DOHH2 (cell line): ENCODE measurements at regions not wholly inside any gene's neighbourhood (a gene's known extent, or its start where the extent isn't known, plus 50 kb on each side); places are given as distances from the start of the nearest gene placed in this dataset.

Source experiments
- H3F3A ChIP-seq: fragments of 200-600 bp; sonication (generic), shearing (Covaris generic); 2 replicates; pipeline ENCODE4 v1.6.0; 2016; ENCODE audit warnings: antibody characterized with exemption, mild to moderate bottlenecking; ENCODE audit not compliant: control insufficient read depth, insufficient read depth
- H3K27ac ChIP-seq: fragments of 200-600 bp; sonication (generic); 2 replicates; pipeline ENCODE4 v1.5.1; 2014; ENCODE audit warnings: low read depth, mild to moderate bottlenecking, low read length, moderate library complexity
- H3K27me3 ChIP-seq: fragments of 200-600 bp; sonication (generic); 2 replicates; pipeline ENCODE4 v1.6.1; 2014; ENCODE audit warnings: mild to moderate bottlenecking, low read length, mixed read lengths; ENCODE audit not compliant: control insufficient read depth
- H3K36me3 ChIP-seq: fragments of 200-600 bp; sonication (generic); 2 replicates; pipeline ENCODE4 v1.6.1; 2014; ENCODE audit warnings: mild to moderate bottlenecking, low read length, moderate library complexity, mixed read lengths; ENCODE audit not compliant: control insufficient read depth
- H3K4me1 ChIP-seq: fragments of 200-600 bp; sonication (generic); 2 replicates; pipeline ENCODE4 v1.6.1; 2014; ENCODE audit warnings: mild to moderate bottlenecking, low read length, mixed read lengths; ENCODE audit not compliant: control insufficient read depth
- H3K4me2 ChIP-seq: fragments of 200-600 bp; sonication (generic); 2 replicates; pipeline ENCODE4 v1.6.0; 2014; ENCODE audit warnings: mild to moderate bottlenecking, low read length, moderate library complexity
- H3K4me3 ChIP-seq: fragments of 200-600 bp; sonication (generic); 2 replicates; pipeline ENCODE4 v1.5.1; 2014; ENCODE audit warnings: mild to moderate bottlenecking, low read length, mixed read lengths
- H3K79me2 ChIP-seq: fragments of 200-600 bp; sonication (generic); 2 replicates; pipeline ENCODE4 v1.6.1; 2014; ENCODE audit warnings: mild to moderate bottlenecking, low read length, mixed read lengths; ENCODE audit not compliant: control insufficient read depth
- H3K9me2 ChIP-seq: fragments of 200-600 bp; sonication (generic); replicated peaks from 2 replicates; pipeline ENCODE4 v1.6.1; 2014; ENCODE audit warnings: mild to moderate bottlenecking, low read length, mixed read lengths; ENCODE audit not compliant: control insufficient read depth
- H3K9me3 ChIP-seq: fragments of 200-600 bp; sonication (generic); 2 replicates; pipeline ENCODE4 v1.6.1; 2014; ENCODE audit warnings: antibody characterized with exemption, low read length, mixed read lengths; ENCODE audit not compliant: control insufficient read depth, insufficient read depth
- H4K20me1 ChIP-seq: fragments of 200-600 bp; sonication (generic); 2 replicates; pipeline ENCODE4 v1.6.0; 2014; ENCODE audit warnings: low read depth, mild to moderate bottlenecking, antibody characterized with exemption, low read length, moderate library complexity; ENCODE audit not compliant: control insufficient read depth, insufficient read depth
- EZH2phosphoT487 ChIP-seq: fragments of 200-600 bp; sonication (generic); IDR thresholded peaks from 2 replicates; pipeline ENCODE4 v1.6.1; 2017; ENCODE audit warnings: borderline replicate concordance, mild to moderate bottlenecking, antibody characterized with exemption, low read length, moderate library complexity, mixed read lengths
- TF ChIP-seq, protein P1 (sequence below): fragments of 200-600 bp; sonication (generic); IDR thresholded peaks from one replicate; pipeline ENCODE4 v1.5.1; 2014; ENCODE audit warnings: antibody characterized with exemption, mild to moderate bottlenecking, low read depth, low read length; ENCODE audit not compliant: poor library complexity, severe bottlenecking

DNA sequence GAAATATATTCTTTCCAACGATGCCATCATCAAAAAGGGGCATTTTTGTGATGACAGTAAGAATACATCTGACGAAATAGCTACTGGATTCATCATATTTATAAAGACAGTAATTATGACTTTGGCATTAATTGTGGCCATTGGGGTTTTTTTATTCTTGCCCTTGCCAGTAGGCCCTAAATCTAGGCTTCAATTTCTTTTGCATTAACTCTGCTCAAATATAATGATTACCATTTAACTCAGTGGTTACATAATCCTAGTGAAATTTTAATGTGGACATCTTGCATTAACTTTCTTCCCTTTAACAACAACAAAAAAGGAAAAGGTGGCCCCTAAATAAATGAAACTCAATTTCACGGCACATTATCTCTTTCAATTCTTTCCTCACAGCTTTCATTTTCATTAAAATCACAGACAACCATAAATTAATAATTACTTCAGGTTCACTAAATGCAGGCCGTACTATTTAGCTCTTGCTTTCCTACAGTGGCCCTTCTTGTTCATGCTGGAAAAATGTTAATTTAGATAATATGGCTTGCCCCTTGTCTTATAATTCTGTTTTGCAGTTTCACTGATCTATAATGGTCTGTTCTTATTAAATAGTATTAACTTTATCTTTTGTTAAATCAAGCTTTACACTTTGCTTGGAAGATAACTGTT lies 615.6 kb downstream of the DACH1 start:
- Histone ChIP-seq H3K79me2 (no peaks in the 10 kb centered on the region), H3K4me1 (no peaks in the 10 kb centered on the region), H3K4me3 (no peak overlapping the region), H3K36me3 (no peaks in the 10 kb centered on the region), H3K9me2 (no peaks in the 10 kb centered on the region), H4K20me1 (no peaks in the 10 kb centered on the region), H3K27ac (no peak overlapping the region), H3K27me3 (no peaks in the 10 kb centered on the region), H3K4me2 (no peak overlapping the region), H3F3A (no peaks in the 10 kb centered on the region), H3K9me3 (no peaks in the 10 kb centered on the region; the same call in 1 of the 2 replicates)
- TF ChIP-seq, protein P1, sequence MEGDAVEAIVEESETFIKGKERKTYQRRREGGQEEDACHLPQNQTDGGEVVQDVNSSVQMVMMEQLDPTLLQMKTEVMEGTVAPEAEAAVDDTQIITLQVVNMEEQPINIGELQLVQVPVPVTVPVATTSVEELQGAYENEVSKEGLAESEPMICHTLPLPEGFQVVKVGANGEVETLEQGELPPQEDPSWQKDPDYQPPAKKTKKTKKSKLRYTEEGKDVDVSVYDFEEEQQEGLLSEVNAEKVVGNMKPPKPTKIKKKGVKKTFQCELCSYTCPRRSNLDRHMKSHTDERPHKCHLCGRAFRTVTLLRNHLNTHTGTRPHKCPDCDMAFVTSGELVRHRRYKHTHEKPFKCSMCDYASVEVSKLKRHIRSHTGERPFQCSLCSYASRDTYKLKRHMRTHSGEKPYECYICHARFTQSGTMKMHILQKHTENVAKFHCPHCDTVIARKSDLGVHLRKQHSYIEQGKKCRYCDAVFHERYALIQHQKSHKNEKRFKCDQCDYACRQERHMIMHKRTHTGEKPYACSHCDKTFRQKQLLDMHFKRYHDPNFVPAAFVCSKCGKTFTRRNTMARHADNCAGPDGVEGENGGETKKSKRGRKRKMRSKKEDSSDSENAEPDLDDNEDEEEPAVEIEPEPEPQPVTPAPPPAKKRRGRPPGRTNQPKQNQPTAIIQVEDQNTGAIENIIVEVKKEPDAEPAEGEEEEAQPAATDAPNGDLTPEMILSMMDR, result no peak
- TF ChIP-seq EZH2phosphoT487, result no peak

DNA sequence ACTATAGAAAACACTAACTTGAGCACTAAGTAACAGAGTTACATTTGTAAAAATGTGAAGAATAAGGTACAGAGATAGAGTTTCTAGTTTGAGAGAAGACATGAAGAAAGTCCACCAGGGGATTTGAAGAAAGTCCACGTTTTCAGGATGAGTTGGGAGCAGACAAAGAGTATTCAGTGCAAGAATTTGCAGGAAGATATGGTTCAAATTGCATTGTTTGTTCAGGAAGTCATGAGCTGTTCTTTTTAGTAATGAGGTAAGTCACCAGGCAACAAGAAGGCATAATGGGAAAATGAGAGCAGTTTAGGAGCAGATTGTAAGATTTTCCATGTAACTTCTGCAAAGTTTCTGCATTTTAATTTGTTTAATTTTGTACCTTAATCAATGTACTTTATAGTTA lies 618.0 kb downstream of the DACH1 start:
- no peak overlapping the region for H3K4me3 ChIP-seq
- H3K79me2 ChIP-seq, result no peaks in the 10 kb centered on the region
- no peaks in the 10 kb centered on the region for H3K27me3 ChIP-seq
- no peaks in the 10 kb centered on the region for H3K9me3 ChIP-seq
- no peaks in the 10 kb centered on the region for H3K36me3 ChIP-seq
- no peaks in the 10 kb centered on the region for H4K20me1 ChIP-seq
- H3K4me2 ChIP-seq, result no peak overlapping the region
- TF ChIP-seq, protein P1, result no peak
- TF ChIP-seq EZH2phosphoT487, result no peak
- no peaks in the 10 kb centered on the region for H3K4me1 ChIP-seq
- H3K9me2 ChIP-seq, result no peaks in the 10 kb centered on the region
- no peak overlapping the region for H3K27ac ChIP-seq
- no peaks in the 10 kb centered on the region for H3F3A ChIP-seq

DNA sequence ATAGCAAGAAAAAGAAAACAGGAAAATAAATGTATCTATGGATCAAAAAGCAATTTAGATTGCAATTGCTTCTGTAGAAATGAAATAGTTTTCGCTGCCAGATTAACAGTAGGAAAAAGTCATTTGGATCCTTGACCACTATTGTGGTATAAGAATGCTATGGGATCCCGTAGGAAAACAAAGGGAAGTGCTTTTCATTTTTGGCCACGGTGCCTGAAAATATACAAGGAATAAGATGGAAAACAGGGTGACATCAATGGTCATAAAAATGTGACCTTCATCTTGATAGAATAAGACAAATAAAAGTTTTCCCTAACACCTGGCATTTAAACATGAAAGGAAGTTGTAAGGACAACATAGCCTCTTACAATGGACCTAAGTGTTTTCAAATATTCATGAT lies 622.8 kb downstream of the DACH1 start:
- no peaks in the 10 kb centered on the region for H3F3A ChIP-seq
- H3K4me1 ChIP-seq, result no peaks in the 10 kb centered on the region
- H3K36me3 ChIP-seq, result no peaks in the 10 kb centered on the region
- no peaks in the 10 kb centered on the region for H4K20me1 ChIP-seq
- no peaks in the 10 kb centered on the region for H3K9me3 ChIP-seq
- H3K27me3 ChIP-seq, result no peaks in the 10 kb centered on the region
- TF ChIP-seq, protein P1, result no peak
- no peak for TF ChIP-seq EZH2phosphoT487
- H3K79me2 ChIP-seq, result no peaks in the 10 kb centered on the region
- no peak overlapping the region for H3K27ac ChIP-seq
- H3K9me2 ChIP-seq, result no peaks in the 10 kb centered on the region
- H3K4me3 ChIP-seq, result no peak overlapping the region
- H3K4me2 ChIP-seq, result no peak overlapping the region
